EL (cell line): ENCODE measurements at regions not wholly inside any gene's neighbourhood (a gene's known extent, or its start where the extent isn't known, plus 50 kb on each side); places are given as distances from the start of the nearest gene placed in this dataset.
"Not testable (repeated sequence)": the region's sequence is repeated elsewhere in the genome, so short reads cannot be mapped to it uniquely, and the experiment has no call there.

Source experiments
- DNase-seq: peaks from one replicate; pipeline ENCODE4 v3.0.0-alpha.2; 2016

DNA sequence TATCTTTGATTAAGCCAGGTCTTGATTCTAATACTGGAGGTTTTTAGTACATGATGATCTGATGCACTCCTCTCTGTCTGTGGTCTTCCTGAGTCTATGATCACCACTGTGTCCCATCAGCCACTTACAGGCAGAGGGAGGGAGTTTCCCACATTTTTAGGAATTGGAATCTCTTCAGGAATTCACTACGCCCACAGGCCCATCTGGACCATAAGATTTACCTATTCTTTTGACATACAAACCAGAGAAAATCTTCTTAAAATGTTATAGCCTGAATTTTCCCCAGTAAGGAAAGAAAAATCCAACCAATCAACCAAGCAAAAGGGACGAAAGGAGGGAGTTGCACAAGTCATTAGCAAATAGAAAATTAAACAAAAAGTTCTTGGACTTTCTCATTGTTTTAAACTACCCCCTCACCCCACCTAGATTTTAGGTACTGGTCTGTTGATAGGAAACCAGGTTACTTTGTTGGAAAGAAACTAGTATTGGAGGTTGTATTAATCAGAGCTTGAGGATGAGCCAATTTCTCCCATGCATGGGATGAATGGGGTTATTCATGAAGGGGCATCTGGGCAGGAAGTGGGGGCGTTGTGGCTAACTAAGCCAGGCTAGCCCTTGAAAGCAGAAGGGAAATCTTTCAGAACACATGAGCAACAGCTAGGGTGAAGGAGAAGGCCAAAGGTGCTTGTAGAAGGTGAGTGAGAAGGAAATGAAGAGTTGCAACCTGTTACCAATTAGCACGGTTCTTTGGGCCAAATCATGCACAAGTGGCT lies 328.2 kb upstream of the MEX3C start:
- DNase-seq: no peak

DNA sequence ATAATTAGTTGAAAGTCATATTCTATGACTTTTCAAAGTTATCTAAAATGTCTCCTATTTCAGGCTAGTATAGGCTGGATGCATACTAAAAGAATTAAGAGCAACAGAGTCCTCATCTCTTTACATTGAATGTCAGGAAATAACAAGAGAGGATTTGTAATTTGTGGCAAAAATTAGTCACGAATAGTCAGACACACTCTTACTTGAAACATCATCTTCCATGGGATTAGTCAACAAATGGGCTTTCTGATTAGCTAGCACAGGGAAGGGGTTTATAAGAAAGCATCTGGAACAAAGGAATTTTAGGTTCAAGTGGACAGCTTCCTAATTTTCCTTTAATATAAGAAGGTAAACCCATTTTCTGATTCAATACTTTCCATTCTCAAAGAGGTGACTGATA lies 330.3 kb upstream of the MEX3C start:
- no peak for DNase-seq

DNA sequence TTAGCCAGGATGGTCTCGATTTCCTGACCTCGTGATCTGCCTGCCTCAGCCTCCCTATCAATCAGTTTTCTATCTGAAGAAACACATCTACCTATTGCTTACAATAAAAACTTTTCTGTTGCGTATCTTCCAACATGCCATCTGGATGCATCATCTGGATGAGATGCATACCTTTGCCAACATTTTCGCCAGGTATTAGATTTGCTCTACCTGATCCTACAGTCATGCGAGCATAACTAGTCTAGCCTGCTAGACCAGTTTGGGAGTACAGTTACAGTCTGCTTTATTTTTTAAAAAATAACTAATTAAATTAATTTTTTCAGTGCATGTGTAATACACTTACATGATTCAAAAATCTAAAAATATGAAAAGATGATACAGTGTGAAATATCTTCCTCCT lies 334.0 kb upstream of the MEX3C start:
- no peak for DNase-seq

DNA sequence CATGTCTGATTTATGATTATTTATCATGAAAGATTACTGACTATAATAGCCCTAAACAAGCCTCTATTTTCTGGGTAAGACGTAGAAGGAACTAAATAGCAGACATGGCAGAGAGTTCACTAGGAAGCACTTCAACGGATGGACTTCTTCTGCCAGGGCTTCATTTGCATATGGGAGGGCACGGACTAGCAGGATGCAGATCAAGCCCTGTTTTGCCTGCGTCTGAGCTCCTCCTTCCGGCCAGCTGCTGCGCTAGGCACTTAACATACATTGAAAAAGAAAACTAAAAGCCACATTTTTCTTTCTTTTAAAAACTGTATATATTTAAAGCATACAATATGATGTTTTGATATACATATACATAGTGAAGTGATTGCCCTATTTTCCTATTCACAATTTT lies 340.0 kb upstream of the MEX3C start:
- no peak for DNase-seq

- no peak for DNase-seq
Measured at GRCh38 chr18:51540562-51540961, 343.1 kb upstream of the MEX3C start.

DNA sequence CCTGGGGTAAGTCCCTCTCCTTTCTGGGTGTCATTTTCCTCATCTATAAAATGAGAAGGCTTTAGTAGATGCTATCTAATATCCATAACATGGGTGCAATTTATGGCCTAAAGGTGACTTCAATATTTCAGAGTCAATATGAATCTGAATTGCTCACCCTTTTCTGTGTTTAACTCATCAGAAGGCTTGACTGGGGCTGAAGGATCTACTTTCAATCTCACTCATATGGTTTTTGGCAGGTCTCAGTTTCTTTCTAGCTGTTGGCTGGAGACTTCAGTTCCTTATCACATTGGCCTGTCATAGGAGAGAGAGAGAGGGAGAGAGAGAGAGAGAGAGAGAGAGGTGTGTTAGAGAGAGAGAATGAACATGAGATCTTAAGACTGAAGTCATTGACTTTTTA lies 343.7 kb upstream of the MEX3C start:
- DNase-seq: no peak

- no peak for DNase-seq
Measured at GRCh38 chr18:51543658-51544155, 346.2 kb upstream of the MEX3C start.

DNA sequence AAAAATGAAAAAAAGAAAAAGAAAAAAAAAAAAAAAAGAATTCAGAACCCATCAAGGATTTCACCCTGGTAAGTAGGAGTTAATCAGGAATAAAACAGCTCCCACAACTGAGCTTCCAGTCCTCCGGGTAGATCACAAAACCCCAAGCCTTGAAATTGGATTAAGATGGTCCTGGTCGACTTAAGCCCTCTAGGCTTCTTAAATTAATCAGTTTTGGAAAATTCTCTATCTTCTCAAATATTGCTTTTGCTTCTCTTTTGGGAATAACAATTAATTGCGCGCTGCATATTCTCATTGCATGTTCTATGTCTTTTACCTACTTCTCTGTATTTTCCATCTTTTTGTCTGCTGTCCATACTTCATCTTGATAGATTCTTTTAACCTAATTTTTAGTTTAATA lies 348.0 kb upstream of the MEX3C start:
- no peak for DNase-seq

DNA sequence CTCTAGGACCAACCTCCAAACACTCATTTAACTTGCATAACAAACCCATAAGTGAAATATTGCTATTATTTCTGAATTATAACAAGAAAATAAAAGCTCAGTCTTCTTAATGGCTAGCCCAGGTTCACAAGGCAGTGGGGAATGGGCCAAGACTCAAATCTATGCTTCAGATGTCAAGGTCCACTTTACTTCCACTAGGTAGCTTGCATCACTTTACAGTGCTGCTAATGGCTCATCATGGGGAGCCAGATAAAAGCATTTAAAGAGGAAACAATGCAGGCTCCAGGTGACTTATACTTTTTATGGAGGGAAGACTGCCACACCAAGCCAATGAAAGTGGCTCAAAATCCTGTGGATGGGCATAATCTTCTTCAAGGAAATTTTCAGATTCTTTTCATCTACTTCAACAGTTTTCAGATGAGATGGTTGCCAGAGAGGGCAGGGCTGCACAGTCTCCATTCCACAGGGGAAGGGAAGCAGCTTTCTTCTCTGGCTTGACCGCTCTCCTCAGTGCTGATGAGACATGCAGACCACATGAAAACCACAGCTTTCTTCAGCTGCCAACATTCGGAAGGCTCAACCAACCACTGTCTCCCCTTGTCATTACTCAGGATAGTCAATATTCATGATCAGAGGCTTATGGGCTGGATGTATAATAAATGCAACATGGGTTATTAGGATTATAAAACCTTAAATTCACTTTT lies 361.9 kb upstream of the MEX3C start:
- DNase-seq: no peak

DNA sequence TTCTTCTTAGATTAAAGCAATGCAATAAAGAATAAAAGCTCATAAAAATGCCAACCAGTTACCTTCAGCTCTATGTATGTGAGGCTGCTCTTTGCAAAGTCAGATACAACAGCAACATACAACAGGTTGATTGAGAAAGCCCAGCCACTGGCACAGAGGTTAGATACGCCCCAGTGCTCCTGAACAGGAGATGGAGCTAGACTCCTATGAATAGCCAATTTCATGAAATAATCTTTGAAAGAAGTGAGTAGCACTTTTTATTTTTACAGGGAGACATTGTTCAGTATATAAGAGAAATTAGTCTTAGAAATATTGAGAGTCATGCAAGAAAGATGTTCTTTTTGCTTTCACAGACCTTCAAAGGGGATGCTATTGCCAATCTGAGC lies 362.4 kb upstream of the MEX3C start:
- no peak for DNase-seq

DNA sequence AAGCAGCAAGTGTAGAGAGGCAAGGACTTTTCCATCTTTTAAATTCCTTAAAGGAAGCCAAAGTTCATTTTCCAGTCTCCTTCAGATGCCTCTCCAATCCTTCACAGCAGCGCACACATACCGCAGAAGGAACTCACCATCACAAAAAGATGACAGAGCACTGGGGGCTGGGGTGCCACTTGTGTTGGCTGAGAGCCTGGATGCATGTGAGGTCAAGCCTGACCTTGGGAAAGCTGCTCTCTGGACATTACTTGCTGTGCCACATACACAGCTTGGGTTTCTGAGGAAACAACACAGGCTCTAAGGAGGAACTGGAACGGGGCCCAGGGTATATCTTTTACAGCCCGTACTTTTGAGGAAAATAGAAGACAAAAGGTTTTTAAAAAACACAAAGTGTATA lies 364.3 kb upstream of the MEX3C start:
- no peak for DNase-seq

- no peak for DNase-seq
Measured at GRCh38 chr18:51562866-51563265, 365.4 kb upstream of the MEX3C start.

- DNase-seq: no peak
Measured at GRCh38 chr18:51563396-51563795, 365.9 kb upstream of the MEX3C start.

DNA sequence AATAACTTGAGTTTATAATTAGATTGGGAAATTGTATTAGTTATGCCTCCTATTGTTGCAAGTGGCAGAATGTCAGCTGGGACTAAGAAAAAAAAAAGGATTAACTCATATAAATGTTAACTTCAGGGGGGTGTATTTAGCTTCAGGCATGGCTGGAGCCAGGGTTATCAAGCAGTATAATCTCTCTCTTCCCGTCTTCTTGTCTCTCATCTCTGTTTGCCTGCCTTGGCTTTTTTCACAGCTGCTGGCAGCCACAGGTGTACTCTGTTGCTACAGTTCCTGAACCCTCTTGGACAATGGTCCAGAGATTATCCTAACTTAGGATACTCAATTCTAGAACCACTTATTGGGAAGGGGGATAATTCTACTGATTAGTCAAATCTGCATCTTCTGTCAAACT lies 370.7 kb upstream of the MEX3C start:
- no peak for DNase-seq

DNA sequence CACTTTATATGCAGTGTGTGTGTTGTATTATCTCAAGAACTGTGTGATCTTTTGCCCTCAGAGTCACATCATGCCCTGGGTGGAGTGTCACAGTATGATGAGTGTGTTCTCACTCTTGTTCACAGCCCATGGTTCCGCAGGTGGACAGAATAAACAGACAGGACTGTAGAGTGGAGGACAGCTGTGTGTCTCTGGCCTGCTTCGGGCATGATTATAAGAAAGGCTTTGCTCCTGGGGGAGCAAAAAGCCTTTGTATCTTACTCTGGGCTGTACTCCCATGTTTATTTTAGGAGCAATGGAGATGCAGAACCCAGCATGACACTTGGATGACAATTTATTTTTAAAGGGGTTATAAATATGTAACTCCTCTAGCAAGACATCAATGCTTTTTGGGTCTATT lies 371.7 kb upstream of the MEX3C start:
- DNase-seq: no peak

DNA sequence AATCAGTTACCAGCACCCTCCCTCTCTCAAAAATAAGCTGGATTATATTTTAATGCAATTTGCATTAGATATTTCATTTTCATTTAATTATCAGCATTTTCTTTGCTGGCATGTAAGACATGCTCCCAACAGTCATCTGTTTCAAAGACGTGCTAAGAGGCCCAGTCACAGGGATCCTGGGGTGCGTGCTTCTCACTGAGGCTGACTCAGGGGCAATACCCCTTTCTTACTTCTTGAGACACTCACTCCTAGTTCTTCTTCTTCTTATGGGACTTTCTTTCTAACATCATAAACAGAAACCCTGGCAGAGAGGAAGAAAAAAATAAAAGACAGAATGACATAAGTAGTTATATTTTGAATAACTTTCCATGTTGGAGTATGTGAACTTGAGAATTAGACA lies 372.1 kb upstream of the MEX3C start:
- no peak for DNase-seq

DNA sequence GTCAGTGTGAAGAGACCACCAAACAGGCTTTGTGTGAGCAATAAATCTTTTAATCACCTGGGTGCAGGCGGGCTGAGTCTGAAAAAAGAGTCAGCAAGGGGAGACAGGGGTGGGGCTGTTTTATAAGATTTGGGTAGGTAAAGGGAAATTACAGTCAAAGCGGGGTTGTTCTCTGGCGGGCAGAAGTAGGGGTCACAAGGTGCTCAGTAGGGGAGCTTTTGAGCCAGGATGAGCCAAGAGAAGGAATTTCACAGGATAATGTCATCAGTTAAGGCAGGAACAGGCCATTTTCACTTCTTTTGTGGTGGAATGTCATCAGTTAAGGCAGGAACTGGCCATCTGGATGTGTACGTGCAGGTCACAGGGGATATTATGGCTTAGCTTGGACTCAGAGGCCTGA lies 372.6 kb upstream of the MEX3C start:
- DNase-seq: not testable (repeated sequence)

GRCh38 chr18:51573886-51574285 lies 376.4 kb upstream of the MEX3C start:
- DNase-seq: not testable (repeated sequence)

- DNase-seq: no peak
Measured at GRCh38 chr18:51575171-51575570, 377.7 kb upstream of the MEX3C start.

DNA sequence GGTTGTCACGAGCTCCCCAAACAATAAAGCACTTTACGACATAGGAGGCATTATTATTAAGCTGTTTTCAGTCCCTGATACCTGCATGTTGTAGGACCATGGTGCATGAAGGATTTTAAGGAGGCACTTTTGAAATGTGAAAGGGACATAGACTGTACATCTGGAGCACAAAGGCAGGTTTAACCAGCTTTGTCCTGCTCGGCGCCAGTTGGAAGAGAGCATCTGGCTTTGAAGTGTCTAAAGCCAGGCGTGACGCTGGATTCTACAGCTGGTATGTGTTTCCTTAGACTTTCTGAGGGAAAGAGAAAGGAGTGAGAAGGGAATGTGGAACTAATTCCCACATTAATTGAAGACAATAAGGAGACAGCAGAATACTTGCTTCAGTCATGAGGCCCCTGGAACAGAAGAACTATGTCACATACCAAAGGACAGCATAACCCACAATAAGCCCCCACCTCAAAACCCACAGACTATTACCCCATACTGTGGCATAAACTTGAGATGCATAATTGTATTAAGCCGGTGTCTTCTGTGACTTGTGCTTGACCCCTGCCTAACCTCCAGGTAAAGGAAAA lies 381.0 kb upstream of the MEX3C start:
- DNase-seq: no peak

GRCh38 chr18:51580580-51580979 lies 383.1 kb upstream of the MEX3C start:
- no peak for DNase-seq

DNA sequence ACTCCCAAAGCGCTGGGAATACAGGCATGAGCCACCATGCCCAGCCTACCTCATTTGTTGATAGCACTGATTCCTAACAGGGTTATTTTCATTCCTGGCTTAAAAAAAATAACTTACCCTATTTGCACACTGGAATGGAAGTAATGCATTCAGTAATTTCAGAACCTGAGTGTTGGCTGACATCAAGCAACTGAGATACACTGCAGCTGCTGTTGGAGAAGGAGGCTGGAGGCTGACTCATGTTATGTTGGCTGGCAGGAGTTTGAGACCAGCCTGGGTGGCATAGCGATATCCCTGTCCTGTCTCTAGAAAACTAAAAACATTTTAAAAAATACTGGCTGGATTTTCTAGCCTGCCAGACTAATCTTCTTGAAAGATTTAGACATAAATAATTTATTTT lies 385.1 kb upstream of the MEX3C start:
- no peak for DNase-seq

DNA sequence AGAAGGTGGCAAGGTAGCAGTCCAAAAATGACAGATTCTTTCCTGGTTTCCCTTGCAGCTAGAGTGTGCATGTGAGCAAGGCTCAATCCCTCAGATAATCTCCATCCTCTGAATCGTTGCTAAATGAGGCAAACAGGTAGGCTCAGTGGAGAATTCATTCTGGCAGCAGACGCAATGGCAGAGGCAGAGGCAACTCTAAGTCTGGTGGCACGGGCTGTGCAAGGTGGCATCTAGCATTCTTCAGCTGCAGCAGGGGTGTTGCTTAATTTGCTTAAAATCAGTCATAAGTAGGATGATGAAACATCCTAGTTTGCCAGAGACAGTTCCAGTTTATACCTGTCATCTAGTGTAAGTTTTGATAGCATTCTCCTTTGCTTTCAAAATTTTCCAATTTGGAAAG lies 391.1 kb upstream of the MEX3C start:
- no peak for DNase-seq

- DNase-seq: no peak
Measured at GRCh38 chr18:51593931-51594330, 396.4 kb upstream of the MEX3C start.
